Naive thymus-derived CD4-positive, alpha-beta T cell (primary cell): ENCODE measurements at regions not wholly inside any gene's neighbourhood (a gene's known extent, or its start where the extent isn't known, plus 50 kb on each side); places are given as distances from the start of the nearest gene placed in this dataset.
"Not testable (repeated sequence)": the region's sequence is repeated elsewhere in the genome, so short reads cannot be mapped to it uniquely, and the experiment has no call there.

Experiments used
- ATAC-seq: fragments of 150-1000 bp; cut with Tn5 transposase; 2 replicates; pipeline ENCODE4 v1.10.0; 2021; ENCODE audit warnings: mild to moderate bottlenecking, moderate library complexity
- CTCF ChIA-PET: fragments of 350-600 bp; sonication (Branson Sonifier 250); formaldehyde crosslinking; loops from one replicate; lab custom pipeline; 2021; ENCODE audit warnings: antibody characterized with exemption; lab: Charles Lee
- POLR2A ChIA-PET: fragments of 350-600 bp; sonication (Branson Sonifier 250); formaldehyde crosslinking; loops from one replicate; lab custom pipeline; 2021; ENCODE audit warnings: antibody characterized with exemption, inconsistent platforms; lab: Charles Lee
- DNase-seq, 9 donors: peaks; one replicate each; pipeline versions ENCODE4 v3.0.0 to v3.0.0-alpha.2; 2020 to 2022; ENCODE audit warnings: mixed read lengths in 1 of 9
- H3K27ac ChIP-seq: one replicate; pipeline ENCODE4 v1.7.0; 2013; ENCODE audit warnings: mild to moderate bottlenecking, low read depth, low read length, moderate library complexity
- H3K27me3 ChIP-seq, 2 donors: one replicate each; pipeline ENCODE4 v1.7.0; 2013; ENCODE audit warnings: low read length in 2 of 2, mild to moderate bottlenecking in 2 of 2, moderate library complexity in 2 of 2; ENCODE audit not compliant: control insufficient read depth in 2 of 2, insufficient read depth in 2 of 2
- H3K36me3 ChIP-seq, 3 experiments: 1 replicate in 2 of 3; 2 replicates in 1 of 3; pipeline ENCODE4 v1.7.0; 2013; ENCODE audit warnings: low read length in 3 of 3, mild to moderate bottlenecking in 3 of 3, moderate library complexity in 1 of 3; ENCODE audit not compliant: insufficient read depth in 3 of 3, control insufficient read depth in 2 of 3
- H3K4me1 ChIP-seq, 2 donors: one replicate each; pipeline ENCODE4 v1.7.0; 2013; ENCODE audit warnings: low read length in 2 of 2, mild to moderate bottlenecking in 2 of 2, moderate library complexity in 1 of 2; ENCODE audit not compliant: control insufficient read depth in 2 of 2, insufficient read depth in 2 of 2
- H3K4me3 ChIP-seq: 2 replicates; pipeline ENCODE4 v1.7.0; 2013; ENCODE audit warnings: mild to moderate bottlenecking, low read length
- H3K9me3 ChIP-seq, 3 experiments: 1 replicate in 2 of 3; 2 replicates in 1 of 3; pipeline ENCODE4 v1.7.0; 2013; ENCODE audit warnings: low read length in 3 of 3; ENCODE audit not compliant: control insufficient read depth in 2 of 3
- H3K27ac Mint-ChIP-seq, 9 donors: one replicate each; pipeline ENCODE4 v1.8.0; 2020 to 2022; ENCODE audit warnings: mixed read lengths in 9 of 9, mild to moderate bottlenecking in 8 of 9, moderate library complexity in 5 of 9, inconsistent platforms in 2 of 9
- H3K27me3 Mint-ChIP-seq, 5 donors: one replicate each; pipeline ENCODE4 v1.8.0; 2021 to 2022; ENCODE audit warnings: mixed read lengths in 5 of 5, mild to moderate bottlenecking in 1 of 5
- H3K36me3 Mint-ChIP-seq, 5 donors: one replicate each; pipeline ENCODE4 v1.8.0; 2020 to 2022; ENCODE audit warnings: mixed read lengths in 5 of 5, mild to moderate bottlenecking in 3 of 5, inconsistent platforms in 1 of 5
- H3K4me1 Mint-ChIP-seq, 7 donors: one replicate each; pipeline ENCODE4 v1.8.0; 2020 to 2022; ENCODE audit warnings: mixed read lengths in 7 of 7, mild to moderate bottlenecking in 3 of 7, inconsistent platforms in 1 of 7
- H3K4me3 Mint-ChIP-seq, 10 donors: one replicate each; pipeline ENCODE4 v1.8.0; 2020 to 2022; ENCODE audit warnings: mild to moderate bottlenecking in 10 of 10, mixed read lengths in 10 of 10, moderate library complexity in 6 of 10, inconsistent platforms in 2 of 10
- H3K9me3 Mint-ChIP-seq, 11 donors: one replicate each; pipeline ENCODE4 v1.8.0; 2020 to 2022; ENCODE audit warnings: mixed read lengths in 11 of 11, mild to moderate bottlenecking in 4 of 11, inconsistent platforms in 1 of 11, moderate library complexity in 1 of 11
- intact Hi-C, 2 donors: fragments of 100-400 bp; cut with micrococcal nuclease; formaldehyde crosslinking; loops; one replicate each; pipeline ENCODE4 v1.15.1; 2023

DNA sequence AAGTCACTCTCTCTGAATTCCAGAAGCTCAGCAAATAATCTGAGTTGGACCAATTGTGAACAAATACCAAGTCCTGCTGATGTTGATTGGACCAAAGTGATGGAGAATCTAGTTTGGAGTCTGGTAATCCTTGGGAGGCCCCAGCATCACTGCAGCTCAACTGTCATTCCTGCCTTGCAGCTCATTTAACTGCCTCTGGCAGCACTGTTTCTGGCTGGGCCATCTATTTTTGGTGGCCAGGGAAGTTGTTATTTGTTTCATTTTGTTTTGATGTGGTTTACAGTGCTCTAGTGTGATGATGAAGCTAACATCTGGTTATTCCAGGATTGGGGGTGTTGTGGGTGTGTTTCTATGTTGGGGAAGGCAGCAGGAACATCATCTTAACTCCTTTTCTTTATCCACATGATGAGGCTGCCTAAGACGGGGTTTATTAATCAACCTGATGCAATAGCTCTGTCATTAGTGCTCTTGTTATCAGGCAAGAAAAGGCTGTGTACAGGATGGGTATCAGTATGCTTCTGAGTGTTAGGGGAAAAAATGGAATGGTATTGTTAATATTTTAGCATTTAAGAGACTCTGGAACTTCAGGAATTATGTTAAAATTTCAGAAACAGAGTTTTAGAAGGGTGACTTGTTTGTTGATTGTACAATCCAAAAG is 91.7 kb upstream of the SEC22B start:
- CTCF ChIA-PET = not testable (repeated sequence)

DNA sequence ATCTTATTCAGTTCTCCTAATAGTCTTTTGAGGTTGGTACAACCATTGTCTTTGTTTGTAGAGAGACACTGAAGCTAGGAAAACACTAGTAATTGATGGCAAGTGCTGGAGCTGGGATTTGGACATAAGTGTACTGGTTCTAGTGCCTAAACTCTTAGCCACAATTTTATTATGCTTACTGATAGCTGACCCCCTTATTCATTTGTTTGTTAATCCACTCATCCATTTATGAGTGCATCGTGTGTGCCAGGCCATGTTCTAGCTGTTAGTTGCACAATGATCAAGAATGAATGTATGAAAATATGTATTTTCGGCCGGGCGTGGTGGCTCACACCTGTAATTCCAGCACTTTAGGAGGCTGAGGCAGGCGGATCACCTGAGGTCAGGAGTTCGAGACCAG is 88.2 kb upstream of the SEC22B start:
- H3K27me3 Mint-ChIP-seq, H3K36me3 ChIP-seq, DNase-seq, ATAC-seq, H3K27ac ChIP-seq, CTCF ChIA-PET, H3K36me3 Mint-ChIP-seq, H3K9me3 Mint-ChIP-seq, H3K4me3 Mint-ChIP-seq, H3K4me3 ChIP-seq, H3K9me3 ChIP-seq, POLR2A ChIA-PET, intact Hi-C loops, H3K4me1 Mint-ChIP-seq, H3K4me1 ChIP-seq, H3K27me3 ChIP-seq, H3K27ac Mint-ChIP-seq: not testable (repeated sequence)

More for the DNA sequence above, 91.7 kb upstream of the SEC22B start:
- H3K9me3 ChIP-seq, H3K4me1 Mint-ChIP-seq, H3K4me3 ChIP-seq, H3K36me3 ChIP-seq, H3K27me3 ChIP-seq, H3K27ac ChIP-seq, DNase-seq, H3K36me3 Mint-ChIP-seq, H3K4me3 Mint-ChIP-seq, H3K9me3 Mint-ChIP-seq, H3K27ac Mint-ChIP-seq, ATAC-seq, H3K4me1 ChIP-seq, H3K27me3 Mint-ChIP-seq, intact Hi-C loops, POLR2A ChIA-PET: not testable (repeated sequence)

- DNase-seq, H3K4me1 ChIP-seq, H3K27me3 ChIP-seq, H3K9me3 Mint-ChIP-seq, H3K27ac Mint-ChIP-seq, H3K27ac ChIP-seq, H3K27me3 Mint-ChIP-seq, intact Hi-C loops, H3K4me1 Mint-ChIP-seq, H3K4me3 Mint-ChIP-seq, H3K36me3 Mint-ChIP-seq, H3K36me3 ChIP-seq, H3K4me3 ChIP-seq, POLR2A ChIA-PET, H3K9me3 ChIP-seq, CTCF ChIA-PET: not testable (repeated sequence)
- peak; percentile 57 for ATAC-seq
Measured at GRCh38 chr1:120262791-120263751, 86.8 kb upstream of the SEC22B start.

- not testable (repeated sequence) for H3K27ac Mint-ChIP-seq, H3K4me1 Mint-ChIP-seq
Measured at GRCh38 chr1:120257778-120258105, 81.4 kb upstream of the SEC22B start.

GRCh38 chr1:120257064-120257777 is 80.9 kb upstream of the SEC22B start:
- intact Hi-C loops, ATAC-seq, H3K4me3 Mint-ChIP-seq, H3K27me3 Mint-ChIP-seq, H3K27me3 ChIP-seq, H3K9me3 Mint-ChIP-seq, H3K36me3 ChIP-seq, H3K4me1 Mint-ChIP-seq, H3K36me3 Mint-ChIP-seq, POLR2A ChIA-PET, H3K27ac ChIP-seq, H3K4me3 ChIP-seq, H3K9me3 ChIP-seq, DNase-seq, H3K4me1 ChIP-seq, H3K27ac Mint-ChIP-seq, CTCF ChIA-PET: not testable (repeated sequence)

More at GRCh38 chr1:120257778-120258105, 81.4 kb upstream of the SEC22B start:
- H3K9me3 Mint-ChIP-seq, H3K4me3 Mint-ChIP-seq, H3K27me3 ChIP-seq, H3K27ac ChIP-seq, POLR2A ChIA-PET, DNase-seq, H3K36me3 ChIP-seq, H3K9me3 ChIP-seq, H3K4me1 ChIP-seq, H3K27me3 Mint-ChIP-seq, H3K4me3 ChIP-seq, H3K36me3 Mint-ChIP-seq, CTCF ChIA-PET, intact Hi-C loops: not testable (repeated sequence)
- ATAC-seq = peak; percentile 53

- H3K27ac ChIP-seq, H3K27ac Mint-ChIP-seq, POLR2A ChIA-PET, H3K36me3 Mint-ChIP-seq, H3K4me3 ChIP-seq, H3K4me3 Mint-ChIP-seq, H3K27me3 ChIP-seq, H3K9me3 Mint-ChIP-seq, ATAC-seq, H3K9me3 ChIP-seq, intact Hi-C loops, H3K4me1 ChIP-seq, H3K27me3 Mint-ChIP-seq, DNase-seq, H3K4me1 Mint-ChIP-seq, CTCF ChIA-PET, H3K36me3 ChIP-seq: not testable (repeated sequence)
Measured at GRCh38 chr1:120250756-120251155, 74.4 kb upstream of the SEC22B start.
